Trophoblast cell (in vitro differentiated cells and primary cell): ENCODE measurements at regions not wholly inside any gene's neighbourhood (a gene's known extent, or its start where the extent isn't known, plus 50 kb on each side); places are given as distances from the start of the nearest gene placed in this dataset.

Experiments used
- DNase-seq, 2 donors: peaks; one replicate each; pipeline ENCODE4 v3.0.0-alpha.2; 2016
- H2AFZ ChIP-seq: 2 replicates; pipeline ENCODE4 v1.6.1; 2013; ENCODE audit warnings: low read length, moderate library complexity, mild to moderate bottlenecking; ENCODE audit not compliant: insufficient read depth, poor library complexity
- H2AK5ac ChIP-seq: 2 replicates; pipeline ENCODE4 v1.6.1; 2013; ENCODE audit warnings: mild to moderate bottlenecking, low read length
- H2BK120ac ChIP-seq: 2 replicates; pipeline ENCODE4 v1.6.1; 2013; ENCODE audit warnings: low read length, mild to moderate bottlenecking, moderate library complexity; ENCODE audit not compliant: insufficient read depth, poor library complexity
- H2BK12ac ChIP-seq: 2 replicates; pipeline ENCODE4 v1.6.1; 2013; ENCODE audit warnings: mild to moderate bottlenecking, low read length, moderate library complexity
- H2BK5ac ChIP-seq: 2 replicates; pipeline ENCODE4 v1.6.1; 2013; ENCODE audit warnings: low read length, low read depth, moderate library complexity, mild to moderate bottlenecking; ENCODE audit not compliant: poor library complexity
- H3K14ac ChIP-seq: 2 replicates; pipeline ENCODE4 v1.6.1; 2013; ENCODE audit warnings: mild to moderate bottlenecking, low read length
- H3K18ac ChIP-seq: 2 replicates; pipeline ENCODE4 v1.6.1; 2013; ENCODE audit warnings: mild to moderate bottlenecking, low read length
- H3K23ac ChIP-seq: 2 replicates; pipeline ENCODE4 v1.6.1; 2013; ENCODE audit warnings: low read length
- H3K27ac ChIP-seq: 2 replicates; pipeline ENCODE4 v1.5.1; 2013; ENCODE audit warnings: low read depth, mild to moderate bottlenecking, inconsistent platforms, low read length, moderate library complexity
- H3K27me3 ChIP-seq: 2 replicates; pipeline ENCODE4 v1.6.1; 2013; ENCODE audit warnings: inconsistent platforms, mild to moderate bottlenecking, low read length, moderate library complexity; ENCODE audit not compliant: insufficient read depth
- H3K36me3 ChIP-seq, 2 experiments: 1 replicate in 1 of 2; 2 replicates in 1 of 2; pipeline ENCODE4 v1.6.1; 2013; ENCODE audit warnings: low read length in 2 of 2, mild to moderate bottlenecking in 2 of 2, moderate library complexity in 1 of 2; ENCODE audit not compliant: insufficient read depth in 2 of 2, control insufficient read depth in 1 of 2
- H3K4ac ChIP-seq: 2 replicates; pipeline ENCODE4 v1.6.1; 2013; ENCODE audit warnings: low read depth, mild to moderate bottlenecking, low read length, moderate library complexity
- H3K4me1 ChIP-seq, 2 experiments: 1 replicate in 1 of 2; 2 replicates in 1 of 2; pipeline ENCODE4 v1.6.1; 2013; ENCODE audit warnings: low read length in 2 of 2, mild to moderate bottlenecking in 2 of 2, moderate library complexity in 1 of 2; ENCODE audit not compliant: insufficient read depth in 2 of 2, control insufficient read depth in 1 of 2
- H3K4me2 ChIP-seq: 2 replicates; pipeline ENCODE4 v1.6.1; 2013; ENCODE audit warnings: inconsistent platforms, mild to moderate bottlenecking, low read length, moderate library complexity
- H3K4me3 ChIP-seq: 2 replicates; pipeline ENCODE4 v1.5.1; 2013; ENCODE audit warnings: mild to moderate bottlenecking, low read depth, low read length, inconsistent platforms
- H3K79me1 ChIP-seq: one replicate; pipeline ENCODE4 v1.6.1; 2013; ENCODE audit warnings: low read length
- H3K79me2 ChIP-seq: 2 replicates; pipeline ENCODE4 v1.6.1; 2013; ENCODE audit warnings: low read length, mild to moderate bottlenecking; ENCODE audit not compliant: control insufficient read depth, insufficient read depth, poor library complexity
- H3K9ac ChIP-seq: 2 replicates; pipeline ENCODE4 v1.6.1; 2013; ENCODE audit warnings: mild to moderate bottlenecking, low read length
- H3K9me3 ChIP-seq: 2 replicates; pipeline ENCODE4 v1.6.1; 2013; ENCODE audit warnings: low read depth, mild to moderate bottlenecking, control low read depth, inconsistent platforms, low read length; ENCODE audit not compliant: insufficient read depth
- H4K12ac ChIP-seq: 2 replicates; pipeline ENCODE4 v1.6.1; 2013; ENCODE audit warnings: low read depth, mild to moderate bottlenecking, low read length, moderate library complexity
- H4K8ac ChIP-seq: 2 replicates; pipeline ENCODE4 v1.6.1; 2013; ENCODE audit warnings: low read depth, mild to moderate bottlenecking, low read length, moderate library complexity
- H4K91ac ChIP-seq: one replicate; pipeline ENCODE4 v1.6.1; 2013; ENCODE audit warnings: low read depth, mild to moderate bottlenecking, low read length, moderate library complexity
- WGBS: extraction: QIAGEN DNeasy Blood & Tissue Kit; methylation state at CpG from one replicate; pipeline ENCODE4 v1.1.7; 2013; ENCODE audit warnings: missing lambda C conversion rate; ENCODE audit not compliant: insufficient read length, insufficient coverage; ENCODE audit errors: extremely low coverage; 5-methylcytosine and 5-hydroxymethylcytosine counted together

DNA sequence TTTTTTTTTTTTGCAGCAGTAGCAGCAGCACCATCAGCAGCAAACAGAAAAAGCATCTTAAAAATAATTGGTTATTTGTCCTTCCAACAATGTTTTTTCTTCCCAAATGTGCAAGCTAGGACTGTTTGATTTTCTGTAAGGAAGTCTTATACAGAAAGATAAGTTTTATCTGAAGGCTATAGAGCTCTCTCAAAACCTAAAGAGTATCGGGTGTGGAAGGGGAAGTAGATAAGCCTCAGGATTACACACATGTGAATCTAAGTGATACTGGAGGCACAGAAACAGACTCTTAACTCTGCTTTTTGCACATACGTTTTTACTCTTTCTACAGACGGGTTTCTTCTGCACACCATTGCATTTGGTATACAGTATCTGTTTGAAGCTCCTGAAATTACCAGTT, 184.4 kb upstream of the FTMT start:
- Histone ChIP-seq H3K4ac (no peak overlapping the region), H3K4me1 (no peaks in the 10 kb centered on the region), H4K8ac (no peak overlapping the region)

DNA sequence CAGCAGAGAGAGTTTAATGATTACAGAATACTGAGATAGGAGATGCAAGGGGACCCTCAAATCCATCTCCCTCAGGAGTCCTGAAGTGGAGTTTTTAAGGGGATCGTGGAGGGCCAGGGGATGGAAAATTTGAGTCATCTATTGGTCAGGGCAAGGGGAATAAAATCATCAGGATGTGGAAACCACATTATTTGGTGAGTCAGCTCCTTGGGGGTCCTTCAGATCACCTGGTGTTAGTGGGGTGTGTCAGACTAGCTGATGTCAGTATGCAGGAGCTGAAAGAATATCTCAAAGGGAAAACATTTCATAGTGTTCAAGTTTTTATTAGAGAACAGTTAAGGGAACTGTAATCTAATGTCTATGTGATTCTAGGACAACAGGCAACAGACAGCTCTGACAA, 183.0 kb upstream of the FTMT start:
- Histone ChIP-seq H3K4me3 (no peak overlapping the region), H2BK120ac (no peak overlapping the region), H3K36me3 (no peaks in the 10 kb centered on the region), H3K14ac (no peak overlapping the region), H3K79me2 (no peaks in the 10 kb centered on the region), H3K27ac (no peak overlapping the region), H2BK12ac (no peak overlapping the region), H3K79me1 (no peaks in the 10 kb centered on the region), H2BK5ac (no peak overlapping the region), H4K8ac (no peak overlapping the region), H2AK5ac (no peak overlapping the region), H3K18ac (no peak overlapping the region), H3K4me1 (no peaks in the 10 kb centered on the region), H3K9ac (no peak overlapping the region), H3K4ac (no peak overlapping the region), H4K12ac (no peak overlapping the region), H3K27me3 (no peaks in the 10 kb centered on the region), H3K9me3 (no peaks in the 10 kb centered on the region), H3K23ac (no peak overlapping the region), H2AFZ (no peak overlapping the region), H3K4me2 (no peak overlapping the region), H4K91ac (no peak overlapping the region)
- no peak for DNase-seq
- WGBS, result no CpG with 5 or more reads among the region's 1 CpG

More for the DNA sequence above, 184.4 kb upstream of the FTMT start:
- no CpG with 5 or more reads among the region's 3 CpGs for WGBS
- Histone ChIP-seq H3K18ac (no peak overlapping the region), H2BK5ac (no peak overlapping the region), H3K36me3 (no peaks in the 10 kb centered on the region), H3K14ac (no peak overlapping the region), H3K4me2 (no peak overlapping the region), H2AFZ (no peak overlapping the region), H2AK5ac (no peak overlapping the region), H3K23ac (no peak overlapping the region), H3K79me1 (no peaks in the 10 kb centered on the region), H2BK12ac (no peak overlapping the region), H3K9me3 (no peaks in the 10 kb centered on the region), H3K9ac (no peak overlapping the region), H3K4me3 (no peak overlapping the region), H3K79me2 (no peaks in the 10 kb centered on the region), H4K12ac (no peak overlapping the region), H3K27ac (no peak overlapping the region), H4K91ac (no peak overlapping the region), H2BK120ac (no peak overlapping the region), H3K27me3 (no peaks in the 10 kb centered on the region)
- DNase-seq, result no peak

DNA sequence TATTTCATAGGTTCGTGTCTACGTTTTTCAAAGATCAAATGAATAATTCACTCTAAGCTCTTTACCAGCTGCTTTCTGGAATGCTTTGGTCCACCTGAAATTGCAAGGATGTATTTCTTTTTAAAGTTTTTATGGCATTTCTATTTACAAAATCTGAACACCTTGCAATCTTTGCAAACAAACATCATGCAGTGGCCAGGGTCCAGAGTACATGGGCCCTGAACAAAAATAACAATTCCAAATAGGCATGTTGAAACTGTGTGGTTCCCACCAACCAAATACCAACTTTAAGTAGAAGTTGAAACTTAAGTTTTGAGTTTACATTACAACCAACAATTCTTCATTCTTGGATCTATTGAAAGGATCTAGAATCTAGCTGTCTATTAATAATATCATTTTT, 180.1 kb upstream of the FTMT start:
- no peak overlapping the region for H3K4me3 ChIP-seq
- H3K4ac ChIP-seq, result no peak overlapping the region
- no peak overlapping the region for H2AK5ac ChIP-seq
- H3K27ac ChIP-seq, result no peak overlapping the region
- H3K18ac ChIP-seq, result no peak overlapping the region
- H2AFZ ChIP-seq, result no peak overlapping the region
- no peaks in the 10 kb centered on the region for H3K27me3 ChIP-seq
- H4K91ac ChIP-seq, result no peak overlapping the region
- no peak overlapping the region for H3K14ac ChIP-seq
- H3K9me3 ChIP-seq, result no peaks in the 10 kb centered on the region
- H3K23ac ChIP-seq, result no peak overlapping the region
- H2BK5ac ChIP-seq, result no peak overlapping the region
- H4K12ac ChIP-seq, result no peak overlapping the region
- no peak overlapping the region for H2BK120ac ChIP-seq
- no peak overlapping the region for H3K9ac ChIP-seq
- no peak for DNase-seq
- no peak overlapping the region for H2BK12ac ChIP-seq
- no peaks in the 10 kb centered on the region for H3K36me3 ChIP-seq
- H4K8ac ChIP-seq, result no peak overlapping the region
- no peaks in the 10 kb centered on the region for H3K79me2 ChIP-seq
- H3K4me2 ChIP-seq, result no peak overlapping the region
- no peaks in the 10 kb centered on the region for H3K4me1 ChIP-seq
- no CpG with 5 or more reads among the region's 2 CpGs for WGBS
- no peaks in the 10 kb centered on the region for H3K79me1 ChIP-seq

DNA sequence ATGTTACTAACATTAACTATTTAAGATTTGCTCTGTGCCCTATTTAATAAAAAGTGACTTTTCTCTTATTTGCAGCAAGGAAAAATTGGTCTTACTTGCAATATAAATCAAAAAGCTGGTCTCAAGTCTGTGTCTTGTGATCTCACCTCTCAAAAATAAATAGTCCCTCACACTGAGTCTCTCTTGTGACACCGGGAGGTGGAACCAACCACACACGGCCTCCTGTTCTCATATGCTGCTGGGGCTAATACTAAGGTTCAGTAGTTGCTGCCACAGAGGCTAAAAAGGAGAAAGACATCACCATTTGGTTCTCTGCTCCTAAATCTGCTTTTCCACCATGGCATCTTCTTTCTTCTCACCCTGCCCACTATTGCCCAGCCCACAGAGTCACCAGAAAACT, 175.8 kb upstream of the FTMT start:
- Histone ChIP-seq H3K27me3 (no peaks in the 10 kb centered on the region), H2AK5ac (no peak overlapping the region), H3K79me2 (no peaks in the 10 kb centered on the region), H3K4me3 (no peak overlapping the region), H4K12ac (no peak overlapping the region), H3K18ac (no peak overlapping the region), H3K4ac (no peak overlapping the region), H3K14ac (no peak overlapping the region), H3K27ac (no peak overlapping the region), H3K4me1 (no peaks in the 10 kb centered on the region), H3K9ac (no peak overlapping the region), H4K8ac (no peak overlapping the region), H4K91ac (no peak overlapping the region), H2AFZ (no peak overlapping the region), H2BK12ac (no peak overlapping the region), H2BK5ac (no peak overlapping the region), H3K9me3 (no peaks in the 10 kb centered on the region), H3K23ac (no peak overlapping the region), H3K4me2 (no peak overlapping the region), H2BK120ac (no peak overlapping the region), H3K36me3 (no peaks in the 10 kb centered on the region), H3K79me1 (no peaks in the 10 kb centered on the region)
- DNase-seq, result no peak
- no CpG with 5 or more reads among the region's 2 CpGs for WGBS
